CD4-positive, alpha-beta memory T cell (primary cell): ENCODE measurements at regions not wholly inside any gene's neighbourhood (a gene's known extent, or its start where the extent isn't known, plus 50 kb on each side); places are given as distances from the start of the nearest gene placed in this dataset.
"Not testable (repeated sequence)": the region's sequence is repeated elsewhere in the genome, so short reads cannot be mapped to it uniquely, and the experiment has no call there.

Experiments
- CTCF ChIA-PET: fragments of 350-600 bp; sonication (Branson Sonifier 250); formaldehyde crosslinking; loops from one replicate; lab custom pipeline; 2021; ENCODE audit warnings: inconsistent platforms; ENCODE audit not compliant: partially characterized antibody; lab: Charles Lee
- POLR2A ChIA-PET: fragments of 350-600 bp; sonication (Branson Sonifier 250); formaldehyde crosslinking; loops from one replicate; lab custom pipeline; 2021; ENCODE audit not compliant: partially characterized antibody; lab: Charles Lee
- DNase-seq, 5 donors: peaks; one replicate each; pipeline versions ENCODE4 v3.0.0 to v3.0.0-alpha.2; 2020 to 2022; ENCODE audit warnings: mixed read lengths in 1 of 5
- H3K27ac ChIP-seq: one replicate; pipeline ENCODE4 v1.7.0; 2013; ENCODE audit warnings: low read depth, low read length
- H3K27me3 ChIP-seq: 2 replicates; pipeline ENCODE4 v1.7.0; 2013; ENCODE audit warnings: mild to moderate bottlenecking, low read length, moderate library complexity; ENCODE audit not compliant: insufficient read depth
- H3K36me3 ChIP-seq: 2 replicates; pipeline ENCODE4 v1.7.0; 2013; ENCODE audit warnings: mild to moderate bottlenecking, low read length, moderate library complexity; ENCODE audit not compliant: insufficient read depth
- H3K4me1 ChIP-seq: 2 replicates; pipeline ENCODE4 v1.7.0; 2013; ENCODE audit warnings: mild to moderate bottlenecking, low read length, moderate library complexity; ENCODE audit not compliant: insufficient read depth
- H3K4me3 ChIP-seq, 2 donors: one replicate each; pipeline ENCODE4 v1.7.0; 2013; ENCODE audit warnings: low read length in 2 of 2, mild to moderate bottlenecking in 1 of 2
- H3K9me3 ChIP-seq, 2 donors: one replicate each; pipeline ENCODE4 v1.7.0; 2013; ENCODE audit warnings: low read length in 2 of 2, control low read depth in 1 of 2; ENCODE audit not compliant: control insufficient read depth in 1 of 2
- H3K27ac Mint-ChIP-seq, 7 donors: one replicate each; pipeline ENCODE4 v1.8.0; 2020 to 2021; ENCODE audit warnings: mixed read lengths in 7 of 7, mild to moderate bottlenecking in 6 of 7, inconsistent platforms in 3 of 7, moderate library complexity in 3 of 7
- H3K27me3 Mint-ChIP-seq, 2 donors: one replicate each; pipeline ENCODE4 v1.8.0; 2020 to 2021; ENCODE audit warnings: mixed read lengths in 2 of 2
- H3K36me3 Mint-ChIP-seq, 2 donors: one replicate each; pipeline ENCODE4 v1.8.0; 2020 to 2021; ENCODE audit warnings: mixed read lengths in 2 of 2, inconsistent platforms in 1 of 2, mild to moderate bottlenecking in 1 of 2
- H3K4me1 Mint-ChIP-seq, 4 donors: one replicate each; pipeline ENCODE4 v1.8.0; 2020 to 2021; ENCODE audit warnings: mixed read lengths in 4 of 4, mild to moderate bottlenecking in 1 of 4
- H3K4me3 Mint-ChIP-seq, 8 donors: one replicate each; pipeline ENCODE4 v1.8.0; 2020 to 2021; ENCODE audit warnings: mixed read lengths in 8 of 8, mild to moderate bottlenecking in 7 of 8, moderate library complexity in 6 of 8, inconsistent platforms in 3 of 8
- H3K9me3 Mint-ChIP-seq, 8 donors: one replicate each; pipeline ENCODE4 v1.8.0; 2020 to 2021; ENCODE audit warnings: mixed read lengths in 8 of 8, mild to moderate bottlenecking in 5 of 8, inconsistent platforms in 3 of 8, moderate library complexity in 1 of 8
- intact Hi-C: fragments of 100-400 bp; cut with micrococcal nuclease; formaldehyde crosslinking; loops from one replicate; pipeline ENCODE4 v1.15.1; 2023

- H3K4me1 ChIP-seq = no peaks in the 10 kb centered on the region
- no peak overlapping the region for H3K4me3 Mint-ChIP-seq
- POLR2A ChIA-PET = no interaction called here
- CTCF ChIA-PET = no interaction called here
- no peaks in the 10 kb centered on the region for H3K36me3 Mint-ChIP-seq
- no peaks in the 10 kb centered on the region for H3K9me3 ChIP-seq
- intact Hi-C loops = no loop called here
- H3K4me1 Mint-ChIP-seq = no peaks in the 10 kb centered on the region
- peaks cover 2 to 6% (median 3%) of the 10 kb centered on the region in 8 donors for H3K9me3 Mint-ChIP-seq
- H3K27me3 Mint-ChIP-seq = no peaks in the 10 kb centered on the region
- no peak for DNase-seq
- no peak overlapping the region for H3K4me3 ChIP-seq
- no peaks in the 10 kb centered on the region for H3K36me3 ChIP-seq
- no peak overlapping the region for H3K27ac Mint-ChIP-seq
- H3K27ac ChIP-seq = no peak overlapping the region
- no peaks in the 10 kb centered on the region for H3K27me3 ChIP-seq
Measured at GRCh38 chr4:66565801-66566200, 895.5 kb upstream of the EPHA5 start.

DNA sequence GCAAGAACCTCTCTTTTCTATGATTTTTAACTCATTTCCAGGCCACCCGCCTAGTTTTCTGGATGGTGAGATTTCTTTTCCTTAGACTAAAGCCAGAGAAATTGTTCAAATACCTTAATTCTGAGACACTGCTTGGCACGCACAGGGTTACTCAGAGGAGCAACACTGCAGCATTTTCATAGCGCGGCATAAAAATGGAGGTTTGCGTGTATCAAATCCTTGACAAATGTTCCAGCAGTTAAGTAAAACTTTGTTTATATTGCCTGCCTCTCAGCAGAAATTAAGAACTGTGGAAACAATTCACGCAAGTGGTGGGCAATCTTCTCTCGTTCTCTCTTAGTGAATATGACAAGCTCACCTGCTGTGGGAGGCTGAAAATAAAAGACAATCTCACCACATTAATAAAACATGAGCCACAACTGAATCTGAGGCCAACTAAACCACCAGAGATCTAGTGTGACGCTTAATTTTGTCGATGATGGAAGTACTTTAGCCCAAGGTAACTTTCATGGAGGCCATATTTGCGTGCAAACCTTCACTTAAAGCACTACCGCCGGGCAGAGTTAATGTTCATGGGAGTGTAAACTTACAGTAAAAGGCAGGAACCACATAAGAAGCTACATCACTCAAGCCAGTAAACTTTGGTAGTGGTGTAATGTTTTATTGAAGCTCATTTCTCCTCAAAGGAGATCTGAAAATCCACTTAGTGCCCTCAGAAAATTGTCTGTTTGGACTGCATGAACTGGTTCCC, 894.8 kb upstream of the EPHA5 start:
- no peaks in the 10 kb centered on the region for H3K36me3 Mint-ChIP-seq
- CTCF ChIA-PET = interaction anchor here (0.6 kb wide), 1 partner anchor 35 kb away, joined by 3 read pairs; no protein-coding TSS in a partner anchor

DNA sequence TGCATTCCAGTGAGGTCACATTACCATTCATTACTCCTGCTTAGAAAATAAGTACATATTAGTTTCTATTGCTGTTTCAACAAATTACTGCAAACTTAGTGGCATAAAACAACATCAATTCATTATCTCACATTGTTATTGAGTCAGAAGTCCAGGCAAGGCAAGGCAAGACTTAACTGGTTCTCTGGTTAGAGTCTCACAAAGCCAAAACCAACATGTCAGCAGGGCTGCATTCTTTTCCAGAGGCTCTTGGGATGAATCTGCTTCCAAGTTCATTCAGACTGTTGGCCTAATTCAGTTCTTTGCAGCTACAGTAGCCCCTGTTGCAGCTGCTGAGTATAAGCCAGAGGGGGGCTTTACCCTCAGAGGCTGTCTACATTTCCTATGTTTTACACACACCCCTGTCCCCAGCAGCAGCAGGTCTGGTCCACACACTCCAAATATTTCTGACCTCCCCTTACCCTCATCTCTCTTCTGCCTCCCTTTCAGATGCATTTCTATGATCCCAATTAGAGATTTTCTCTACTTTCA, 892.1 kb upstream of the EPHA5 start:
- Histone ChIP-seq H3K4me1 (no peaks in the 10 kb centered on the region), H3K9me3 (no peaks in the 10 kb centered on the region), H3K27ac (no peak overlapping the region), H3K4me3 (no peak overlapping the region), H3K36me3 (no peaks in the 10 kb centered on the region), H3K27me3 (no peaks in the 10 kb centered on the region)
- Mint-ChIP-seq H3K4me3 (no peak overlapping the region), H3K36me3 (no peaks in the 10 kb centered on the region), H3K9me3 (peaks cover 0 to 9% (median 4%) of the 10 kb centered on the region in 8 donors), H3K27ac (no peak overlapping the region), H3K4me1 (no peaks in the 10 kb centered on the region), H3K27me3 (no peaks in the 10 kb centered on the region)
- ChIA-PET CTCF (no interaction called here), POLR2A (no interaction called here)
- no peak for DNase-seq
- intact Hi-C loops = no loop called here

More for the DNA sequence above, 894.8 kb upstream of the EPHA5 start:
- POLR2A ChIA-PET = no interaction called here
- peaks cover 2 to 9% (median 4%) of the 10 kb centered on the region in 8 donors for H3K9me3 Mint-ChIP-seq
- DNase-seq = no peak
- no peaks in the 10 kb centered on the region for H3K4me1 Mint-ChIP-seq
- H3K36me3 ChIP-seq = no peaks in the 10 kb centered on the region
- no peak overlapping the region for H3K4me3 ChIP-seq
- no peak overlapping the region for H3K4me3 Mint-ChIP-seq
- no peak overlapping the region for H3K27ac ChIP-seq
- no peaks in the 10 kb centered on the region for H3K4me1 ChIP-seq
- no peaks in the 10 kb centered on the region for H3K27me3 Mint-ChIP-seq
- H3K27me3 ChIP-seq = no peaks in the 10 kb centered on the region
- no peak overlapping the region for H3K27ac Mint-ChIP-seq
- no peaks in the 10 kb centered on the region for H3K9me3 ChIP-seq
- intact Hi-C loops = no loop called here

DNA sequence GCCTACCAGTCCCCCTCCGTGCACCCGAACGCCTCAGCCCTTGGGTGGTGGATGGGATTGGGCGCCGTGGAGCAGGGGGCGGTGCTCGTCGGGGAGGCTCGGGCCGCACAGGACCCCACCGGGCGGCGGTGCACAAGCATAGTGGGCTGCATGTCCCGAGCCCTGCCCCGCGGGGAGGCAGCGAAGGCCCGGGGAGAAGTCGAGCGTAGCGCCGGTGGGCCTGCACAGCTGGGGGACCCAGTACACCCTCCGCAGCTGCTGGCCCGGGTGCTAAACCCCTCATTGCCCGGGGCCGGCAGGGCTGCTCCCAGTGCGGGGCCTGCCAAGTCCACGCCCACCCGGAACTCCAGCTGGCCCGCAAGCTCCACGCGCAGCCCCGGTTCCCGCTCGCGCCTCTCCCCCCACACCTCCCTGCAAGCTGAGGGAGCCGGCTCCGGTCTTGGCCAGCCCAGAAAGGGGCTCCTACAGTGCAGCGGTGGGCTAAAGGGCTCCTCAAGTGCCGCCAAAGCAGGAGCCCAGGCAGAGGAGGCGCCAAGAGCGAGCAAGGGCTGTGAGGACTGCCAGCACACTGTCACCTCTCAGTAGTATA, 891.3 kb upstream of the EPHA5 start:
- H3K4me3 Mint-ChIP-seq, H3K4me1 Mint-ChIP-seq, H3K4me1 ChIP-seq, H3K9me3 ChIP-seq, intact Hi-C loops, DNase-seq, H3K36me3 Mint-ChIP-seq, H3K27ac Mint-ChIP-seq, H3K27ac ChIP-seq, POLR2A ChIA-PET, H3K36me3 ChIP-seq, CTCF ChIA-PET, H3K4me3 ChIP-seq, H3K27me3 ChIP-seq, H3K27me3 Mint-ChIP-seq: not testable (repeated sequence)
- H3K9me3 Mint-ChIP-seq = peaks cover 0 to 13% (median 5%) of the 10 kb centered on the region in 8 donors

GRCh38 chr4:66558651-66559050, 888.4 kb upstream of the EPHA5 start:
- no peak overlapping the region for H3K27ac ChIP-seq
- H3K36me3 ChIP-seq = no peaks in the 10 kb centered on the region
- H3K4me1 ChIP-seq = no peaks in the 10 kb centered on the region
- H3K9me3 ChIP-seq = no peaks in the 10 kb centered on the region
- intact Hi-C loops = no loop called here
- Mint-ChIP-seq H3K27me3 (no peaks in the 10 kb centered on the region), H3K36me3 (no peaks in the 10 kb centered on the region), H3K27ac (no peak overlapping the region), H3K4me3 (no peak overlapping the region), H3K4me1 (no peaks in the 10 kb centered on the region), H3K9me3 (peaks cover 0 to 13% (median 2%) of the 10 kb centered on the region in 8 donors)
- no peak for DNase-seq
- no peaks in the 10 kb centered on the region for H3K27me3 ChIP-seq
- CTCF ChIA-PET = no interaction called here
- H3K4me3 ChIP-seq = no peak overlapping the region
- POLR2A ChIA-PET = no interaction called here

DNA sequence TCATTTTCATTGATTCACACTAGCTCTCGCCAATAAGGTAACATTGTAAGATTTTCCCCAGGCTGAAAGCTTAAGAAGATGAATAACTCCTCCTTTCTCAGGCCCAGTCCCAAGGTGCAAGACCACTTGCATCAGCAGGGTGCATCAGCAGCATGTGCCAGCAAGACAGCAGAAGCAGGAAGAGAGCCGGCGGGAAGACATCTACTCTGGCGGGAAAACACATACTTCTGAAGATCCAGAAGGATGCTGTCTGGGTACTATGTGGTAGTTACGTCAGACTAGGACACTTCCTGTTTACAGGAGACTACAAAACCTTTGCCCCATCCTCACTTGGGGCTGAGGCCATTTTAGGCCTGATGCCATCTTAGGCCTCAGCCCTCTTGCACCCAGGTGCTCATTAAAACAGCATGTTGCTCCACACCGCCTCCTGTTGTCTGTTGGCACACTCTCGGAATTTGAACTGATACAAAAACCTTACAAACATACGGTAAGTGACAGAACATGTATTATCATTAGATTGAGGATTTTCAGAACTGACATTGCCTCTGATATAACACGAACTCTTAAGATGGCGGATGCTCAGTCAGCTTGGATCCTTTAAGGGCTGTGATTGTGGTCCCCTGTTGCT, 886.5 kb upstream of the EPHA5 start:
- intact Hi-C loops = no loop called here
- no peaks in the 10 kb centered on the region for H3K27me3 Mint-ChIP-seq
- no peaks in the 10 kb centered on the region for H3K36me3 ChIP-seq
- no peaks in the 10 kb centered on the region for H3K36me3 Mint-ChIP-seq
- H3K27me3 ChIP-seq = no peaks in the 10 kb centered on the region
- peaks cover 0 to 9% (median 4%) of the 10 kb centered on the region in 8 donors for H3K9me3 Mint-ChIP-seq
- no peak overlapping the region for H3K4me3 Mint-ChIP-seq
- no peak overlapping the region for H3K27ac ChIP-seq
- no peak overlapping the region for H3K4me3 ChIP-seq
- DNase-seq = no peak
- no peaks in the 10 kb centered on the region for H3K9me3 ChIP-seq
- ChIA-PET POLR2A (no interaction called here), CTCF (no interaction called here)
- H3K4me1 ChIP-seq = no peaks in the 10 kb centered on the region
- no peak overlapping the region for H3K27ac Mint-ChIP-seq
- no peaks in the 10 kb centered on the region for H3K4me1 Mint-ChIP-seq

DNA sequence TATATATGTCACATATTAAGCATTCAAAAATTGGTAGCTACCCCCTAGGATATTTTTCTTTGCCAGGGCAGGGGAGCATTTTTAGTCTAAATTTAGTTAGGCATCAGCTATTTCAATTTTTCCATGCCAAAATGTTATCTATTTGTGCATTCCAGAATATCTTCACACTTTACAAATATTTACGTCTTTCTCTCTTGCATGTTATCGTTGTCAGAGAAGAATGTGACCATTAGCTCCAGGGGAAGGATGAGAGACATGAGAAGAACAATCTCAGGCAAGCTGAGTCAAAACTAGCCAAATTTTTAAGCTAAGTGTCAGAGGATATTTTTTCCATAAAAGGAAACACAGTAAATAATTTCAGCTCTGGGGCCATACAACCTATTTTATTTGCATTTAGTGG, 885.0 kb upstream of the EPHA5 start:
- no peak for DNase-seq
- intact Hi-C loops = no loop called here
- no peaks in the 10 kb centered on the region for H3K4me1 ChIP-seq
- ChIA-PET POLR2A (no interaction called here), CTCF (no interaction called here)
- Mint-ChIP-seq H3K9me3 (peaks cover 0 to 9% (median 3%) of the 10 kb centered on the region in 8 donors), H3K4me1 (no peaks in the 10 kb centered on the region), H3K36me3 (no peaks in the 10 kb centered on the region), H3K27me3 (no peaks in the 10 kb centered on the region), H3K27ac (no peak overlapping the region), H3K4me3 (no peak overlapping the region)
- no peak overlapping the region for H3K27ac ChIP-seq
- no peak overlapping the region for H3K4me3 ChIP-seq
- no peaks in the 10 kb centered on the region for H3K27me3 ChIP-seq
- H3K9me3 ChIP-seq = no peaks in the 10 kb centered on the region
- no peaks in the 10 kb centered on the region for H3K36me3 ChIP-seq
